ENCODE measurements at regions not wholly inside any gene's neighbourhood (a gene's known extent, or its start where the extent isn't known, plus 50 kb on each side); places are given as distances from the start of the nearest gene placed in this dataset.
"Not testable (repeated sequence)": the region's sequence is repeated elsewhere in the genome, so short reads cannot be mapped to it uniquely, and the experiment has no call there.

DNA sequence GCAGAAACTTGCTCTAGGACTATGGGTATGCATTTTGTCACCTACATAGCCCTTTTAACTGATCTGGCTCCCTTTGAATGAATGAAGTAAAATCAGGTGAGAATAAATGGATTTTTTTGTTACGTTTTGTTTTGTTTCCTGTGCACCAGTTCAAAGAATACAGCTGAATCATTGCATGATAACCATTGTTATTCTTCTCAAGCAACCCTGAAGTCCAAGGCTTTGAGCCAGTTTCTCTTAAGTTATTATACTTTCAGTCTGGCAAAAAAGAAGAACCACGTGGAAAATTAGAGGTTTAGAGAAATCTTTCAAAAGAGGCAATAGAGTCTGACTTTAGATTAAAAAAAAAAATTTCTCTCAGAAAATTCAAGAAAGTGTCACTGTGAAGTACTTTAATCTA is 398.6 kb upstream of the TECRL start:
- H3K36me3 Mint-ChIP-seq (ENCODE audit: low read depth): no peaks in the 10 kb centered on the region
- DNase-seq: no peak
- H3K4me3 Mint-ChIP-seq: no peak overlapping the region
- no peaks in the 10 kb centered on the region for H3K27me3 Mint-ChIP-seq (ENCODE audit: low read depth, poor library complexity)
- TF ChIP-seq CTCF (IDR thresholded peaks at IDR 0.05): no peak
- no peaks in the 10 kb centered on the region for H3K4me1 Mint-ChIP-seq
- no peak overlapping the region for H3K27ac Mint-ChIP-seq
- peaks cover 19% of the 10 kb centered on the region for H3K9me3 Mint-ChIP-seq

GRCh38 chr4:64799751-64800150 is 390.5 kb upstream of the TECRL start:
- DNase-seq: no peak
- Mint-ChIP-seq H3K27ac (no peak overlapping the region), H3K27me3 (ENCODE audit: low read depth, poor library complexity) (no peaks in the 10 kb centered on the region), H3K9me3 (peaks cover 15% of the 10 kb centered on the region), H3K36me3 (ENCODE audit: low read depth) (no peaks in the 10 kb centered on the region), H3K4me1 (no peaks in the 10 kb centered on the region), H3K4me3 (no peak overlapping the region)
- TF ChIP-seq CTCF (IDR thresholded peaks at IDR 0.05): no peak

- H3K27ac Mint-ChIP-seq; H3K4me3 Mint-ChIP-seq; H3K9me3 Mint-ChIP-seq; H3K36me3 Mint-ChIP-seq (ENCODE audit: low read depth); H3K4me1 Mint-ChIP-seq; DNase-seq; H3K27me3 Mint-ChIP-seq (ENCODE audit: low read depth, poor library complexity): not testable (repeated sequence)
These were observed 389.6 kb upstream of the TECRL start for GRCh38 chr4:64798828-64799227.

DNA sequence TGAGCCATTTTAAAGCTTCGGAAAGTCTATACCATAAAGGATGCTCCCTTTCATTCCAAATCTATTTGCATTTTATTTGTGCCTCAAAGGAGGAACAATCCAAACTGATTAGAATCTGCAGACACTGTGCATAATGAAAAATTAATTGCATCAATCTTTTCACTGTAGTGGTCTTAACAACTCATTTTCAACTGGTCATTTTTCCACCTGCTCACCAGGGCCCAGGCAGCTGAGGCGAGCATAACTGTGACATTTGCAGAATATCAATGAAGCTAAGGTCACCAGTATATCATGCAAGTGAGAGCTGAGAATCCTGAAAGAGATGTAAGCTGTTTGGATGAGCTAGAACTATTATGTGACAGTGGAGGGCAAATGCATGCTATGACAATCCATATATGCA is 387.3 kb upstream of the TECRL start:
- no peaks in the 10 kb centered on the region for H3K27me3 Mint-ChIP-seq (ENCODE audit: low read depth, poor library complexity)
- H3K27ac Mint-ChIP-seq: no peak overlapping the region
- no peaks in the 10 kb centered on the region for H3K36me3 Mint-ChIP-seq (ENCODE audit: low read depth)
- H3K4me3 Mint-ChIP-seq: no peak overlapping the region
- no peak for DNase-seq
- no peaks in the 10 kb centered on the region for H3K4me1 Mint-ChIP-seq
- no peak for TF ChIP-seq CTCF (IDR thresholded peaks at IDR 0.05)
- no peaks in the 10 kb centered on the region for H3K9me3 Mint-ChIP-seq

DNA sequence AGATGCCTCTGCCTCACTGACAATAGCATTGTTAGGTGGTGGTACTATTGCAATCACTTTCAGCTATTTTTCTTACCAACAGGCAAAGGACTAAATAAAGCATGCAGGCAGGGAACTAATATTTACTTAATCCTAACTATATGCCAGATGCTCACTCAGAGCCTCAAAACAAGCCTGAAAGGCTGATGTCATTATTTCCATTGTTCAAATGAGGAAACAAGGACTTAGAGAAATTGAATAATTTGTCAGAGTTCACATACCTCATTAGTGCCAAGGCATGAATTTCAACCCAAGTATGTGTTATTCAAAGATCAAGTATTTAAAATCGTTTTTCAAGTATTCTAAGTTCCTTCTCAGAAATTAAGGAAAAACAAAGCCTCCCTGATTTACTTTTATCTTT is 374.9 kb upstream of the TECRL start:
- Mint-ChIP-seq H3K4me1 (no peaks in the 10 kb centered on the region), H3K9me3 (no peaks in the 10 kb centered on the region), H3K27ac (no peak overlapping the region), H3K36me3 (ENCODE audit: low read depth) (no peaks in the 10 kb centered on the region), H3K27me3 (ENCODE audit: low read depth, poor library complexity) (no peaks in the 10 kb centered on the region), H3K4me3 (no peak overlapping the region)
- no peak for DNase-seq
- TF ChIP-seq CTCF (IDR thresholded peaks at IDR 0.05): no peak

- Mint-ChIP-seq H3K4me3 (no peak overlapping the region), H3K27me3 (ENCODE audit: low read depth, poor library complexity) (no peaks in the 10 kb centered on the region), H3K36me3 (ENCODE audit: low read depth) (no peaks in the 10 kb centered on the region), H3K27ac (no peak overlapping the region), H3K9me3 (no peaks in the 10 kb centered on the region), H3K4me1 (no peaks in the 10 kb centered on the region)
- DNase-seq: no peak
- TF ChIP-seq CTCF (IDR thresholded peaks at IDR 0.05): peak; percentile 78
These were observed 372.6 kb upstream of the TECRL start for GRCh38 chr4:64781737-64782326.

Data from nephron progenitor cell (in vitro differentiated cells).